CD4-positive, alpha-beta T cell treated with Interleukin-4 for 1 hour (primary cell): ENCODE measurements at regions not wholly inside any gene's neighbourhood (a gene's known extent, or its start where the extent isn't known, plus 50 kb on each side); places are given as distances from the start of the nearest gene placed in this dataset.
A peak's percentile ranks its signal among the peaks of the same experiment; 100 is the strongest.

Source experiments
- DNase-seq, 2 donors: peaks; one replicate each; pipeline ENCODE4 v3.0.0-alpha.2; 2020 to 2022

GRCh38 chr2:136257893-136258292 is 139.9 kb upstream of the CXCR4 start:
- DNase-seq, result no peak

GRCh38 chr2:136255648-136256461 is 137.9 kb upstream of the CXCR4 start:
- DNase-seq, result peak in 1 of 2 donors; percentile 55

- DNase-seq, result no peak
Measured at GRCh38 chr2:136255127-136255526, 137.2 kb upstream of the CXCR4 start.

- DNase-seq, result no peak
Measured at GRCh38 chr2:136254681-136255080, 136.7 kb upstream of the CXCR4 start.

GRCh38 chr2:136253288-136254004 is 135.5 kb upstream of the CXCR4 start:
- peak in 1 of 2 donors; percentile 58 for DNase-seq

- DNase-seq, result no peak
Measured at GRCh38 chr2:136251885-136252585, 134.1 kb upstream of the CXCR4 start.

GRCh38 chr2:136251197-136251884 is 133.4 kb upstream of the CXCR4 start:
- DNase-seq, result no peak

- DNase-seq, result no peak
Measured at GRCh38 chr2:136250131-136250530, 132.2 kb upstream of the CXCR4 start.

GRCh38 chr2:136248907-136249306 is 131.0 kb upstream of the CXCR4 start:
- DNase-seq, result no peak

- no peak for DNase-seq
Measured at GRCh38 chr2:136248242-136248641, 130.3 kb upstream of the CXCR4 start.

GRCh38 chr2:136247204-136247950 is 129.4 kb upstream of the CXCR4 start:
- DNase-seq, result no peak

GRCh38 chr2:136246086-136246669 is 128.2 kb upstream of the CXCR4 start:
- DNase-seq, result peak in 1 of 2 donors; percentile 73

GRCh38 chr2:136245211-136245610 is 127.3 kb upstream of the CXCR4 start:
- no peak for DNase-seq

GRCh38 chr2:136244536-136244885 is 126.6 kb upstream of the CXCR4 start:
- DNase-seq, result no peak

- DNase-seq, result no peak
Measured at GRCh38 chr2:136243638-136244535, 125.9 kb upstream of the CXCR4 start.

- peak; percentile 59 to 61 for DNase-seq
Measured at GRCh38 chr2:136242687-136243277, 124.8 kb upstream of the CXCR4 start.

GRCh38 chr2:136242100-136242499 is 124.2 kb upstream of the CXCR4 start:
- DNase-seq, result no peak

GRCh38 chr2:136239079-136239685 is 121.2 kb upstream of the CXCR4 start:
- DNase-seq, result peak in 1 of 2 donors; percentile 79

- DNase-seq, result peak; percentile 79 to 86
Measured at GRCh38 chr2:136238286-136239078, 120.5 kb upstream of the CXCR4 start.
